NB4 (cell line): ENCODE measurements at regions not wholly inside any gene's neighbourhood (a gene's known extent, or its start where the extent isn't known, plus 50 kb on each side); places are given as distances from the start of the nearest gene placed in this dataset.

Source experiments
- DNase-seq: peaks from one replicate; pipeline ENCODE4 v3.0.0; 2010; ENCODE audit warnings: low read depth
- H3K4me3 ChIP-seq: one replicate; pipeline ENCODE4 v1.5.1; 2011; ENCODE audit warnings: mild to moderate bottlenecking, low read depth, low read length, moderate library complexity
- MYC ChIP-seq: IDR thresholded peaks from 2 replicates; pipeline ENCODE4 v1.6.1; 2011; ENCODE audit warnings: low read depth, low read length
- POLR2A ChIP-seq: IDR thresholded peaks from 2 replicates; pipeline ENCODE4 v1.6.1; 2011; ENCODE audit warnings: mild to moderate bottlenecking; ENCODE audit not compliant: insufficient read length; ENCODE audit errors: extremely low read depth
- TF ChIP-seq, protein P1 (sequence below): IDR thresholded peaks from 2 replicates; pipeline ENCODE4 v1.6.1; 2011; ENCODE audit warnings: low read depth, low read length
- TF ChIP-seq, protein P2 (sequence below): IDR thresholded peaks from one replicate; pipeline ENCODE4 v1.5.1; 2012; ENCODE audit warnings: low read depth, low read length

DNA sequence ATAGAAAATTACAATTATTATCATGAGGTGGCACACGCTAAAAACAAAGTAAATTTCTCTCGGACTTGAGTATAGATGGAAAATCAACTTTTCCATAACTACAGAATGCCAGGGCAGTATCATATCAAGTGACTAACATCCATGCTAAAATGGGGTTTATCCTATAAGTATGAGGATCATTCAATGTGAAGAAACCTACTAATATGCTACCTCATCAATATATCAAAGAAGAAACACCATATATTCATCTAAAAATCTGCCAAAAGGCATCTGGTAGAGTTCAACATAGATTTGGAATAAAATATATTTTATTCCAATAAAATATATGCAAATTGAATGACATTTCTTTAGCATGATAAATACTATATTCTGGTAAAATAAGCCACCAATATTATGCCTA is 894.4 kb downstream of the MCTP2 start:
- no peak for DNase-seq
- no peak for TF ChIP-seq POLR2A
- H3K4me3 ChIP-seq: no peak overlapping the region

DNA sequence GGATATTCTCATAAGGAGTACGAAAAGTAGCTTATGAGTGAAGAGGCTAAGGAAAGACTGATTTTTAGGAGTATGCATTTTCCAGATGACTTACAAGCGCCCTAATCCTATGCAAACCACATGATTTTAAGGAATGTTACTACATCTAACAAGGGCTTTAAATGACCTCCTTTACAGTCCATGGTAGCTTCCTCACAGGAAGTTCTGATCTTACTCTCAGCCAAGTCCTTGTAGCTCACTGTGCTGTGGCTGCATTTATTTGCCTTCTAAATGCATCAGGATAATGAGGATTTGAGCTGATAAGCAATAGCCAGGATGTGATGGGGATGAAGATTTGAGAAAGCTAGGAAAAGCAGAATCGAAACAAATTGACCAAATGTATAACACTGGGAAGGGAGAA is 896.0 kb downstream of the MCTP2 start:
- H3K4me3 ChIP-seq: no peak overlapping the region
- TF ChIP-seq, protein P1, sequence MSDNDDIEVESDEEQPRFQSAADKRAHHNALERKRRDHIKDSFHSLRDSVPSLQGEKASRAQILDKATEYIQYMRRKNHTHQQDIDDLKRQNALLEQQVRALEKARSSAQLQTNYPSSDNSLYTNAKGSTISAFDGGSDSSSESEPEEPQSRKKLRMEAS: no peak
- TF ChIP-seq POLR2A: no peak
- TF ChIP-seq MYC: no peak
- TF ChIP-seq, protein P2, sequence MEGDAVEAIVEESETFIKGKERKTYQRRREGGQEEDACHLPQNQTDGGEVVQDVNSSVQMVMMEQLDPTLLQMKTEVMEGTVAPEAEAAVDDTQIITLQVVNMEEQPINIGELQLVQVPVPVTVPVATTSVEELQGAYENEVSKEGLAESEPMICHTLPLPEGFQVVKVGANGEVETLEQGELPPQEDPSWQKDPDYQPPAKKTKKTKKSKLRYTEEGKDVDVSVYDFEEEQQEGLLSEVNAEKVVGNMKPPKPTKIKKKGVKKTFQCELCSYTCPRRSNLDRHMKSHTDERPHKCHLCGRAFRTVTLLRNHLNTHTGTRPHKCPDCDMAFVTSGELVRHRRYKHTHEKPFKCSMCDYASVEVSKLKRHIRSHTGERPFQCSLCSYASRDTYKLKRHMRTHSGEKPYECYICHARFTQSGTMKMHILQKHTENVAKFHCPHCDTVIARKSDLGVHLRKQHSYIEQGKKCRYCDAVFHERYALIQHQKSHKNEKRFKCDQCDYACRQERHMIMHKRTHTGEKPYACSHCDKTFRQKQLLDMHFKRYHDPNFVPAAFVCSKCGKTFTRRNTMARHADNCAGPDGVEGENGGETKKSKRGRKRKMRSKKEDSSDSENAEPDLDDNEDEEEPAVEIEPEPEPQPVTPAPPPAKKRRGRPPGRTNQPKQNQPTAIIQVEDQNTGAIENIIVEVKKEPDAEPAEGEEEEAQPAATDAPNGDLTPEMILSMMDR: no peak
- DNase-seq: peak; percentile 7

DNA sequence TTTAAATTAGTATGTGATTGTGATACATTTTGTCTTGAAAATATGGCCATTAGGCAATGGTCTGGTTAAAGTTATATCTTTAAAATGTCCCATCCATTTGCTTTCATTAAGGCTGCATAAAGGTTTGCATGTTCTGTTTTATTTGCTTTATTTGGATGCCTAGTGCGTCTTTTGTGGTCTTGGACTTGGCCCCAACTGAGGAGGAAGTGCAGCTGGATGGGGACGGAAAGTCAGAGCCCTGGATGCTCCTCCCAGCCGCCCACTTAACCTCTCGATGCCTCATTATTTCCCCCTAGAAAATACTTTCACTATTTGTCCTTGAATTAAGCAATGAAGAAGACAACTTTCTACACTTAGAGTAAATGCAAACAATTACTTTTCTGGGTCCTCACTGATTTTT is 898.2 kb downstream of the MCTP2 start:
- DNase-seq: peak; percentile 38
- TF ChIP-seq, protein P2: no peak
- TF ChIP-seq, protein P1: no peak
- TF ChIP-seq POLR2A (no peak), MYC (no peak)
- H3K4me3 ChIP-seq: no peak overlapping the region

DNA sequence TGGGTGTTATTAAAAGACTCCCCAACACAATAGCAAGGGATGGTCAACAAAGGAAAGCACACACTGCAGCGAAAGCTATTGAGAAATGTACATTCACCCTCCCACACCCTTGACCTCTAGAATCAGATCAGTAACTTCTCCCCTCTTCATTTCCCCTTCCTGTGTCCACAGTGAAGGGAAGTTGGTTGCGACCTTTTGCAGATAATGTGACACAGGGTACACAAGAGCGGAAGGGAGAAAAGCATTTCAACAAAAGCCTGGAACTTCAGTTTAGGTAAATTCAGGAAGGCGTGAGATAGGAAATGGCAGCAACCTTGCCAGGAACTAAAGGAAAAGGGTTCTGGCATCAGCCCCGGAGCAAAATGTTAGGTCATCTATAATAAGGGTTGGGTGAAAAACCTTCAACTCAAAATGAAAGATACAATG is 899.8 kb downstream of the MCTP2 start:
- no peak overlapping the region for H3K4me3 ChIP-seq
- peak; percentile 80 for DNase-seq
- no peak for TF ChIP-seq POLR2A
- TF ChIP-seq, protein P1: no peak
- TF ChIP-seq, protein P2: no peak
- no peak for TF ChIP-seq MYC

DNA sequence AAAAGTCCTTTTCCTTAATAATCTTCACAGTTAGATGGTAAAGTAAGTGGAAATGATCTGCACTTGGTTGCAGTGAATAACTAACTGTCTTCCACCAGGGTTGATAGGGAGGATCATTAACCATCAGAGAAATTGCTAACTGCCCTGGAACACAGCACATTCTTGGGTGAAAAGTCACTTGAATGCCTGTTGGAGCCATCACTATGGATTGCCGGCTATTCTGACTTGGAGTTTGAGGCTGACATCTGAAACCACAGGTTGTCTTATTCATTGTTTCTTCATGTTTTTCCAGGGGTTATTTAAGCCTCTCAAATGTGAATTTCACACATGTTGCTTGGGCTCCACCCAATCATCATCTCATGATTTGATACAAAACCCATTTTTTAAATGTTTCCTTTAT is 901.4 kb downstream of the MCTP2 start:
- no peak for DNase-seq
- no peak overlapping the region for H3K4me3 ChIP-seq
- TF ChIP-seq, protein P1: no peak
- TF ChIP-seq, protein P2: no peak
- TF ChIP-seq POLR2A (no peak), MYC (no peak)

DNA sequence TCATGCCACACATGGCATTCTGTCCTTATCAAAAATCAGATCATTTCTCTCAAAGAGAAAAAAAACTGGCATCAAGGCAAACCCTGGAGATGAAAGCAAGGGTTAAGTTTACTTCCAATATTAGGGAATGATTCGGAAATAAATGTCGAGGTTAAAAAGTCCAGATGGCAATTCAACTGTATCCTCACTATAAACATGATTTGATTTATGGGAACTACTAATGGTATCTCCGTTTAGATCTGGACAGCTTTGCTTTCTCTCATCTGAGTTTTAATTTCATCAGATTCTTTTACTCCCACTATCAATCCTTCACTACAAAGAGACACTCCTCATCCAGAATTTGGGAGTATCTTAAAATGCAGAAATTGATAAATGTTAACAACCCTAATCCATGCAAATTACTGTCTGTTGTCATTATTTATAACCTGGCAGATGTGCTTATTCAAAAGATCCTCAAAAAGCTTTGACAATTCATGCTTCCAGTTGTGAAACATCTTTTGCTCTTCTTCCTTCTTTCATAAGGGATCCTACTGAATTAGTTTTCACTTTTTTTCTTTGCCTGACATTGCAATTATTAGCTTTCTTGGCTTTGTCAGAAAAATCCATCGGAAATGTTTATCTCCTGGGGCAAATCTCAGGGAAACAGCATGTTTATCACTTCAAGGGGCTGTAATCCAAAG is 903.2 kb downstream of the MCTP2 start:
- H3K4me3 ChIP-seq: no peak overlapping the region
- TF ChIP-seq MYC (no peak), POLR2A (no peak)
- TF ChIP-seq, protein P1: no peak
- TF ChIP-seq, protein P2: no peak
- DNase-seq: no peak
